GM08714 (cell line): ENCODE measurements at regions not wholly inside any gene's neighbourhood (a gene's known extent, or its start where the extent isn't known, plus 50 kb on each side); places are given as distances from the start of the nearest gene placed in this dataset.

Source experiments
- H3K4me3 ChIP-seq: fragments of 200-500 bp; sonication (Bioruptor generic); 2 replicates; pipeline ENCODE4 v1.5.1; 2014; ENCODE audit warnings: mild to moderate bottlenecking, low read length, inconsistent platforms
- ZNF274 ChIP-seq: IDR thresholded peaks from 2 replicates; pipeline ENCODE4 v1.6.1; 2012; ENCODE audit warnings: mild to moderate bottlenecking, low read depth, low read length

DNA sequence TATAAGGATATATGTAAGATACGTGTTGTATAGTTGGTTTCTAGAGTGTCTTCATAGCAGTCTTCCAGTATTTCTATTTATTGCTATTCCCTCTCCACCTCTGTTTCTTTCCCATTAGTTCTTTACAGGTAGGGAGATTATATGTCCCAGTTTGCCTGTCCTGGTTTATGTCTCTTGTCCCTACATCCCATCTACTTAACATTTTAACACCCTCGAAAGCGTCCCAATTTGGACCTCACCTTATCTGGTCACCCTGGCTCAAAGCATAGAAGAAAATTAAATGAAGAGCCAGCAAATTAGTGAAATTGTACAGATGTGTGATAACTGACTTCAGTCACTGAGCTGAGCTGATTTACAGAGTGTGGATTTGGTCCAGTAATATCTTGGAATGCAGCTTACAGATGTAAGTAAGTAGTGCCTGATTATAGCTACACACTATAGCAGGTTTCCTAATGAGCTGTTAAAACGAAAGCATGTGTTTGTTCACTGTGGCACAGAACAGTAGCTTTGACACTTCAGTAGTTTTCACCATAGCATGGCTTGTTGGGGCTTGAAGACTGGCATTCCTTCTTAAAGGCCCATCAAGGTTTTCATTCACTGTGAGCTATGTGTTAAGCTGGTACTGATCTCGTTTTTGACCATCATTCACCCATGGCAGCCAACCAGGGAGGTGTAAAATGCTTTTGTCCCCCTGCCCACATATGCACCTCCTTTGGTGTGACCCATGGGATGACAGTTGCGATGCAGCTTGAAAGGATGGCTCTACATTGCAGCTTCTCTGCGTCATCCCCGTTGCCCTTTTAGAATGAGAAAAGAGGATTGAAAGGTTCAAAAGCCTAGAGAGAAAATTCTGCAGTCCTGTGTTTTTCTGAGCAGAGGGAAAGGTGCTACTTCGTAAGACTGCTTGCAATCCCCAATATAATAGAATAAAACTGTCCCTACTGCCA lies 192.1 kb upstream of the DMRT1 start:
- no peak for TF ChIP-seq ZNF274
- no peak overlapping the region for H3K4me3 ChIP-seq

DNA sequence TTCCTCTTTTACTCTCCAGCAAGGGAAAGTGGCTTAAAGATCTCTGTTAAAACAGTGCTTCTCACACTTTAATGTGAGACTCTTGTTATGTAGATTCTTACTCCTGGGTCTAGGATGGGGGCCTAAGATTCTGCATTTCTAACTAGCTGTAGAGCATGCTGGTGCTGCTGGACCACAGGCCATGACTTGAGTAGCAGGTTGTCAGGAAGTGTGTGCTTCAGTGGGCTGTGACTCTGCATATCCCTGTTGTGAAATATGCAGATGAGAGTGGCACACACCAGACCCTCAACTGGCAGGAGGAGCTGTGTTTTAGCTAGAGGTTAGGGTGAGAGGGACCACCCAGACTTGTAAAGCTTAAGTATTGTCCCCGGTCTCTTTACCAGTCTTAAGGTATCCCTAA lies 191.1 kb upstream of the DMRT1 start:
- H3K4me3 ChIP-seq: no peak overlapping the region

DNA sequence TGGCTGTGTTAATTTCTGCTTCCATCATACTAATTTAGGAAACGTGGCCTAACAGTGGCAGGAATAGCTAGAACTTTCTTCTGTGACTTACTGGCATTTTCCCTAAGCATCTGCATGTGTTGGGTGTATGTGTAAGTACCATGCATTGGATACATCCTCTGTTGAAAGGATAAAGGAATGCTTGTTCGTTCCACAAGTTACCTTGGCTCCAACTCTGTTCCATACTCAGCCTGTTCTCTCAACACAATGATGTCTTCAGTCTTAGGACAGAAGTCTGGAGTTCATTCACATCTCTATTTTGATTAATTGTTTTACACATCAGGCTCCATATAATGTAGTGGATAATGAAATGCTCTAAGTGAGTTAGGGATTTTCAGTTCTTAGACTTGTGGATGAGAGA lies 190.1 kb upstream of the DMRT1 start:
- no peak overlapping the region for H3K4me3 ChIP-seq
- no peak for TF ChIP-seq ZNF274

More for the DNA sequence above, 191.1 kb upstream of the DMRT1 start:
- no peak for TF ChIP-seq ZNF274

DNA sequence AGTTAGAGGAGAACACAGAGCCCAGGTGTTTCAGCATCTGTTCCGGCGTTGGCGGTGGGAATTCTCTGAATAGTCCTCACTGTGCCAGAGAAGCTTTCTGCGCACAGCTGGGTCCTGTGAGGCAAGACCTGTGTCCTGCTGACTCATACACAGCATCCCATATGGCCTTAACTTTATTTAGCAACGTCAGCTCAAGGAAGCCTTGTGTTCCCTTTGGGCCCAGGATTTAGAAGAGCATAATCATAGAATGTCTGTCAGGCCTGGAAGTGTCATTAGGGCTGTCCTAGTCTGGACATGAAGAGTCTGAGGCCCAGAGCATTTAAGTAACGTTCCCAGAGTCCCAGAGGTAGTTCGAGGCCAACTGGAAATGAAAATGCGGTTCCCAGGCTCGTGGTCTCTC lies 188.6 kb upstream of the DMRT1 start:
- TF ChIP-seq ZNF274: no peak
- H3K4me3 ChIP-seq: no peak overlapping the region

DNA sequence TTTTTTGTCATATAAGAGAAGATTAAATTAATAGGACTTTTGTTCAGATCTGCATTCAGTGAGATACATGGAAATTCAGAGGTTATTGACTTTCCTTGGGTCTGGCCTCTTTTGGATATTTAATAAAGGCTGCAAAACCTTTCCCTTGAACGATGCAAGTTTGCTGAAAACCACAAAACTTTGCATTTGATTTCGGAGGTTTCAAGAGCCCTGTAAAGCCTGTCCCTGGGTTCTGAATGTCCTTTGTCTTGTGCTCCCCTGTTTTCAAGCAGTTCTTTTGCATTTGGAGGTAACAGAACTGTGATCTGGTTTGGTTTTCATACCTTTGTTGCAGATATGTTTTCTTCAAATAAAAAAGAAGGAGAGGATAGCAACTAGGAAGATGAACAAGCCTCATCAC lies 188.1 kb upstream of the DMRT1 start:
- no peak for TF ChIP-seq ZNF274
- H3K4me3 ChIP-seq: no peak overlapping the region

DNA sequence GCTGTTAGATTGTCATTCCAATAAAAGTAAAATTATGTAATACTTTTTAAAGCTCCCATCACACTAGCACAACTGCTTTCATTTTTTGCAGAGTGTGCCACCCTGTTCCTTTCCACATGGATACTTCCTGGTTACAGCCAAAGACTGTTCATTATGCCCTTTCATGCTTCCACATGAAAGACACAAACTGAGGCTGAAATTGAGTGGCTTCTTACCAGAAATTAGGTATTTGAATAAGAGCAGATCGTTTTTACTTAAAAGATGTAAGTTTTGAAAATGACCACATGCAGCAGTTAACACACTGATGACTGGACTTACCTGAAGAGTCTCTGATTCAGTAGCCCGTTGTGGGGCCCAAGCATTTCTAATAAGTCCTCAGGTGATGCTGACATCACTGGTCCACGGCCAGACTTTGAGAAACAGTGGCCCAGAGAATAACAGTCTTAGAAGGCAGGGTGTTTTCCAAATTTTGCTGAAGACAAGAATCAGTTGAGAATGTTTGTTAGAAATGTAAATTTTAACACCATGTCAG lies 187.6 kb upstream of the DMRT1 start:
- H3K4me3 ChIP-seq: no peak overlapping the region
- TF ChIP-seq ZNF274: no peak

DNA sequence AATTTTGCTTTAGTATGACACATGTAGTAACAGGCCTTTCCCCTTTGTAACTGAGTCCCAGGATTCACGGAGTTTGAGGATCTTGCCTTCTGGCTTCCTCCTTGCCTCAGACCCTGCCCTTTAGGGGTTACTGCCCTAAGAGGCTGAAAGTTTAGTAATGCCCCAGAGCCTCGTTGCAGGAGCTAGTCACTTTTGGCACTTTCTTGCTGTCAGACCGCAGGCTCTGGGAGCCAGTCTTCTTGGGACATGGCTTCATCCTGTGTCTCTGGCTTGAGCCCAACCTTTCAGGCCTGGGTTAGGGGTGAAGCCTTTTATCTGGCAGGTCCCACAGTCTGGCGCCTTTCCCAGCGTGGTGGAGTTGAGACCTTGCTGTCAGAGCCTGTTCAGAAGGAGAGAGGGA lies 185.6 kb upstream of the DMRT1 start:
- H3K4me3 ChIP-seq: no peak overlapping the region
- TF ChIP-seq ZNF274: no peak

DNA sequence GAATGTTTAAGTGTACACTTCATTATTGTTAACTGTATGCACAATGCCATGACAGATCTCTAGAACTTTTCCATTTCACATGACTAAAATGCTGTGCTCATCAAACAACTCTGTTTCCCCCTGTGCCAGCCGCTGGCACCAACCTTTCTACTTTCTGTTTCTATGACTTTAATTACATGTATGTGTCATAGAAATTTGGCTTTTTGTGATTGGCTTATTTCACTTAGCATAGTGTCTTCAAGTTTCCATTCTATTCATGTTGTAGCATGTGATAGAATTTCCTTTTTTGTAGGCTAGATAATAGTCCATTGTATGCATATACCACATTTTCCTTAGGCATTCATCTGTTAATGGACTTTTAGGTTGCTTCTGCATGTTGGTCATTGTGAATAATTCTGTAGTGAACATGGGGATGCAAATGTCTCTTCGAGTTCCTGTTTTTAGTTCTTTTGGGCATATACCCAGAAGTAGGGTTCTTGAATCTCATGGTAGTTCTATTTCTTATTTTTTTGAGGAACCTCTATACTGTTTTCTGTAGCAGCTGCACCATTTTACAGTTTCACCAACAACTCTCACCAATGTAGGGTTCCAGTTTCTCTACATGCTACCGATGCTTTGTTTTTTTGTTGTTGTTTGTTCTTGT lies 184.4 kb upstream of the DMRT1 start:
- no peak for TF ChIP-seq ZNF274
- no peak overlapping the region for H3K4me3 ChIP-seq

DNA sequence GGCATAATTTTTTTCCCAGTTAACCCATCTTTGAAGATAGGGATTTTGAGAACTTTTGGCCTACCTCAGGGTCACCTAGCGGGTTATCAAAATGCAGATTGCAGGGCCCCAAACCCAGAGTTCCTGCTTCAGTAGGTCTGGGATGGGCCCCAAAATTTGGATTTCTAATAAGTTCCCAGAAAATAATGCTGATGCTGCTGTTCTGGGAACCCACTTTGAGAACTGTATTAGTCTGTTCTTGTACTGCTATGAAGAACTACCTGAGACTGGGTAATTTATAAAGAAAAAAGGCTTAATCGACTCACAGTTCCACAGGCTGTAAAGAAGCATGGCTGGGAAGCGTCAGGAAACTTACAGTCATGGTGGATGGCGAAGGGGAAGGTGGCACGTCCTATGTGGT lies 182.2 kb upstream of the DMRT1 start:
- no peak overlapping the region for H3K4me3 ChIP-seq
- no peak for TF ChIP-seq ZNF274

GRCh38 chr9:660227-660626 lies 181.3 kb upstream of the DMRT1 start:
- H3K4me3 ChIP-seq: no peak overlapping the region
- TF ChIP-seq ZNF274: no peak

GRCh38 chr9:663541-663940 lies 178.0 kb upstream of the DMRT1 start:
- TF ChIP-seq ZNF274: no peak
- no peak overlapping the region for H3K4me3 ChIP-seq

DNA sequence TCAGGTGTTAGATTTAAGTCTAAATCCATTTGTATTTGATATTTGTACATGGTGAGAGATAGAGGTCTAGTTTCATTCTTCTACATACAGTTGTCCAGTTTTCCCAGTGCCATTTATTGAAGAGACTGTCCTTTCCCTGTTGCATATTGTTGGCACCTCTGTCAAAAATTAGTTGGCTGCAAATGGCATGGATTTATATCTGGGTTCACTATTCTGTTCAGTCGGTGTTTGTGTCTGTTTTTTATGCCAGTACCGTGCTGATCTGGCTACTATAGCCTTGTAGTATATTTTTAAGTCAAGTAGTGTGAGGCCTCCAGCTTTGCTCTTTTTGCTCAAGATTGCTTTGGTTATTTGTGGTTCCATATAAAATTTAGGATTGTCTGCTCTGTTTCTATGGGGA lies 176.2 kb upstream of the DMRT1 start:
- H3K4me3 ChIP-seq: no peak overlapping the region

DNA sequence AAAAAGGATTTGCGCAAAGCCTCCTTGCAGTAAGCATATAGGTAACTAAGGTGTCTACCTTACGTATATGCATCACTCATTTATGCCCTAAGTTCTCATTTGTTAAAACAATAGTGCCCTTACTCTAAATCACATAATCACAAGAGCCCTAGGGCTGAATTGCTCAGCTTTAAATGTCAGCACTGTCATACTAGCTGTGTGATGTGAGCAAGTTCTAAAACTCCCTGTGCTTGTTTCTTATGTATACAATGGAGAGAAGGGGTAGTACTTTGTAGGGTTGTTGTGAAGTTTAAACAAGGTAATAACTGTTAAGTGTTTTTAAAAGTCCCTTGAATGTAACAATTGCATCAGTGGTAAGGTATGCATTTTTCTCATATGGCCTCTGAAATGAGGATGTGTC lies 169.5 kb upstream of the DMRT1 start:
- TF ChIP-seq ZNF274: no peak
- no peak overlapping the region for H3K4me3 ChIP-seq

More for the DNA sequence above, 176.2 kb upstream of the DMRT1 start:
- TF ChIP-seq ZNF274: no peak

GRCh38 chr9:672851-673250 lies 168.6 kb upstream of the DMRT1 start:
- TF ChIP-seq ZNF274: no peak
- no peak overlapping the region for H3K4me3 ChIP-seq
